WERI-Rb-1 (cell line): ENCODE measurements at regions not wholly inside any gene's neighbourhood (a gene's known extent, or its start where the extent isn't known, plus 50 kb on each side); places are given as distances from the start of the nearest gene placed in this dataset.
"Not testable (repeated sequence)": the region's sequence is repeated elsewhere in the genome, so short reads cannot be mapped to it uniquely, and the experiment has no call there.

ENCODE experiments used
- DNase-seq: peaks from one replicate; pipeline ENCODE4 v3.0.0-alpha.2; 2020
- H3K27ac ChIP-seq: fragments of 250-450 bp; sonication (Bioruptor Pico); 2 replicates; pipeline ENCODE4 v1.5.1; 2020; ENCODE audit warnings: mild to moderate bottlenecking, moderate library complexity
- H3K27me3 ChIP-seq: fragments of 250-450 bp; sonication (Bioruptor Pico); 2 replicates; pipeline ENCODE4 v1.5.1; 2021; ENCODE audit warnings: mild to moderate bottlenecking, low read depth, moderate library complexity; ENCODE audit not compliant: insufficient read depth, severe bottlenecking
- H3K36me3 ChIP-seq: fragments of 250-450 bp; sonication (Bioruptor Pico); 2 replicates; pipeline ENCODE4 v1.5.1; 2020; ENCODE audit warnings: mild to moderate bottlenecking, moderate library complexity
- H3K4me3 ChIP-seq: 2 replicates; pipeline ENCODE4 v1.5.1; 2011; ENCODE audit warnings: low read depth, mild to moderate bottlenecking, control low read depth, low read length
- H3K9me3 ChIP-seq: fragments of 250-450 bp; sonication (Bioruptor Pico); 2 replicates; pipeline ENCODE4 v1.5.1; 2021; ENCODE audit warnings: mild to moderate bottlenecking, moderate library complexity; ENCODE audit not compliant: severe bottlenecking
- CTCF ChIP-seq: IDR thresholded peaks from 2 replicates; pipeline ENCODE4 v1.5.1; 2011; ENCODE audit warnings: low read depth, mild to moderate bottlenecking, control low read depth, inconsistent platforms, low read length

- no peaks in the 10 kb centered on the region for H3K9me3 ChIP-seq
- no peaks in the 10 kb centered on the region for H3K36me3 ChIP-seq
- no peak for DNase-seq
- no peak overlapping the region for H3K27ac ChIP-seq
- peaks cover 56% of the 10 kb centered on the region for H3K27me3 ChIP-seq
- H3K4me3 ChIP-seq = no peak overlapping the region
- TF ChIP-seq CTCF = no peak
Measured at GRCh38 chr9:107832871-107833270, 343.3 kb upstream of the KLF4 start.

- no peaks in the 10 kb centered on the region for H3K36me3 ChIP-seq
- H3K4me3 ChIP-seq = no peak overlapping the region
- H3K9me3 ChIP-seq = no peaks in the 10 kb centered on the region
- H3K27me3 ChIP-seq = peaks cover 52% of the 10 kb centered on the region
- TF ChIP-seq CTCF = no peak
- DNase-seq = no peak
- no peak overlapping the region for H3K27ac ChIP-seq
Measured at GRCh38 chr9:107830479-107830878, 340.9 kb upstream of the KLF4 start.

GRCh38 chr9:107827884-107828283 is 338.3 kb upstream of the KLF4 start:
- no peak overlapping the region for H3K4me3 ChIP-seq
- H3K27me3 ChIP-seq = peaks cover 51% of the 10 kb centered on the region
- H3K9me3 ChIP-seq = no peaks in the 10 kb centered on the region
- no peak for TF ChIP-seq CTCF
- DNase-seq = no peak
- H3K36me3 ChIP-seq = no peaks in the 10 kb centered on the region
- no peak overlapping the region for H3K27ac ChIP-seq

GRCh38 chr9:107827304-107827703 is 337.7 kb upstream of the KLF4 start:
- H3K4me3 ChIP-seq = no peak overlapping the region
- no peak for DNase-seq
- no peaks in the 10 kb centered on the region for H3K36me3 ChIP-seq
- peaks cover 51% of the 10 kb centered on the region for H3K27me3 ChIP-seq
- no peaks in the 10 kb centered on the region for H3K9me3 ChIP-seq
- no peak for TF ChIP-seq CTCF
- H3K27ac ChIP-seq = no peak overlapping the region

GRCh38 chr9:107826688-107826983 is 337.1 kb upstream of the KLF4 start:
- not testable (repeated sequence) for H3K4me3 ChIP-seq, DNase-seq, H3K36me3 ChIP-seq, H3K9me3 ChIP-seq, H3K27ac ChIP-seq
- H3K27me3 ChIP-seq = peaks cover 49% of the 10 kb centered on the region

GRCh38 chr9:107824556-107824955 is 335.0 kb upstream of the KLF4 start:
- Histone ChIP-seq H3K4me3 (no peak overlapping the region), H3K27me3 (peaks cover 66% of the 10 kb centered on the region), H3K9me3 (peaks cover 2% of the 10 kb centered on the region), H3K27ac (no peak overlapping the region), H3K36me3 (no peaks in the 10 kb centered on the region)
- DNase-seq = no peak
- no peak for TF ChIP-seq CTCF
